ENCODE measurements at regions not wholly inside any gene's neighbourhood (a gene's known extent, or its start where the extent isn't known, plus 50 kb on each side); places are given as distances from the start of the nearest gene placed in this dataset.

- TF ChIP-seq CTCF (IDR thresholded peaks at IDR 0.05; ENCODE audit: insufficient read depth, low read length) (no peak), POLR2AphosphoS5 (IDR thresholded peaks at IDR 0.05; ENCODE audit: low read depth) (no peak)
Measured at GRCh38 chr15:87433871-87434270, 822.7 kb downstream of the NTRK3 start.

Data from HL-60 (cell line).